ENCODE measurements at regions not wholly inside any gene's neighbourhood (a gene's known extent, or its start where the extent isn't known, plus 50 kb on each side); places are given as distances from the start of the nearest gene placed in this dataset.
"Not testable (repeated sequence)": the region's sequence is repeated elsewhere in the genome, so short reads cannot be mapped to it uniquely, and the experiment has no call there.

- DNase-seq: peak; percentile 96
Measured at GRCh38 chr14:71764701-71765382, 167.4 kb upstream of the RGS6 start.

- no peak for DNase-seq
Measured at GRCh38 chr14:71765505-71765904, 166.7 kb upstream of the RGS6 start.

GRCh38 chr14:71770431-71770830 lies 161.8 kb upstream of the RGS6 start:
- DNase-seq: no peak

GRCh38 chr14:71771421-71771820 lies 160.8 kb upstream of the RGS6 start:
- not testable (repeated sequence) for DNase-seq

GRCh38 chr14:71771996-71772395 lies 160.2 kb upstream of the RGS6 start:
- not testable (repeated sequence) for DNase-seq

GRCh38 chr14:71773898-71774481 lies 158.2 kb upstream of the RGS6 start:
- no peak for DNase-seq

- DNase-seq: peak; percentile 18
Measured at GRCh38 chr14:71776471-71777360, 155.5 kb upstream of the RGS6 start.

- no peak for DNase-seq
Measured at GRCh38 chr14:71780075-71780474, 152.2 kb upstream of the RGS6 start.

- DNase-seq: no peak
Measured at GRCh38 chr14:71780822-71781221, 151.4 kb upstream of the RGS6 start.

- no peak for DNase-seq
Measured at GRCh38 chr14:71783088-71783487, 149.1 kb upstream of the RGS6 start.

- no peak for DNase-seq
Measured at GRCh38 chr14:71783786-71784185, 148.4 kb upstream of the RGS6 start.

GRCh38 chr14:71789005-71789404 lies 143.2 kb upstream of the RGS6 start:
- DNase-seq: no peak

- DNase-seq: no peak
Measured at GRCh38 chr14:71799841-71800240, 132.4 kb upstream of the RGS6 start.

- no peak for DNase-seq
Measured at GRCh38 chr14:71800878-71801277, 131.4 kb upstream of the RGS6 start.

GRCh38 chr14:71803539-71804260 lies 128.5 kb upstream of the RGS6 start:
- DNase-seq: no peak

GRCh38 chr14:71804992-71805391 lies 127.2 kb upstream of the RGS6 start:
- DNase-seq: peak; percentile 46

GRCh38 chr14:71807049-71807448 lies 125.2 kb upstream of the RGS6 start:
- DNase-seq: not testable (repeated sequence)

- DNase-seq: not testable (repeated sequence)
Measured at GRCh38 chr14:71810800-71811199, 121.4 kb upstream of the RGS6 start.

- DNase-seq: no peak
Measured at GRCh38 chr14:71812693-71813092, 119.5 kb upstream of the RGS6 start.

GRCh38 chr14:71815110-71815509 lies 117.1 kb upstream of the RGS6 start:
- no peak for DNase-seq

- no peak for DNase-seq
Measured at GRCh38 chr14:71824816-71825215, 107.4 kb upstream of the RGS6 start.

- no peak for DNase-seq
Measured at GRCh38 chr14:71833476-71833875, 98.8 kb upstream of the RGS6 start.

All from NCI-H524 treated with DMSO at 0.1 percent for 48 hours (cell line).